ENCODE measurements at regions not wholly inside any gene's neighbourhood (a gene's known extent, or its start where the extent isn't known, plus 50 kb on each side); places are given as distances from the start of the nearest gene placed in this dataset.

DNA sequence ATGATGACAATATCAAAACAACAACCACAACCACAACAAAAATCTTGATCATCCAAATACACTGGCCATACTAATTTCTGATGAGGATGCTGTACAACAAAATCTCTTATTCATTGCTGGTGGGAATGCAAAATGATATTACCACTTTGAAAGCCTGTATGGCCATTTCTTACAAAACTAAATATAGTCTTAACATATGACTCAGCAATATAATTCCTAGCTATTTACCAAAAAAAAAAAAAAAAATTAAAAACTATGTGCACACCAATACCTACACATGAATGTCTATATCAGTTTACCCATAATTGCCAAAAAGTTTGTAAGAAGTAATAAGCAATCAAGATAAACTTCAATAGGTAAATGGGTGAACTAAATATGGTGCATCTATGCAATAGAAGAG, 1379.7 kb downstream of the CDH11 start:
- TF ChIP-seq POLR2A (IDR thresholded peaks at IDR 0.05): no peak
- TF ChIP-seq, protein P1, sequence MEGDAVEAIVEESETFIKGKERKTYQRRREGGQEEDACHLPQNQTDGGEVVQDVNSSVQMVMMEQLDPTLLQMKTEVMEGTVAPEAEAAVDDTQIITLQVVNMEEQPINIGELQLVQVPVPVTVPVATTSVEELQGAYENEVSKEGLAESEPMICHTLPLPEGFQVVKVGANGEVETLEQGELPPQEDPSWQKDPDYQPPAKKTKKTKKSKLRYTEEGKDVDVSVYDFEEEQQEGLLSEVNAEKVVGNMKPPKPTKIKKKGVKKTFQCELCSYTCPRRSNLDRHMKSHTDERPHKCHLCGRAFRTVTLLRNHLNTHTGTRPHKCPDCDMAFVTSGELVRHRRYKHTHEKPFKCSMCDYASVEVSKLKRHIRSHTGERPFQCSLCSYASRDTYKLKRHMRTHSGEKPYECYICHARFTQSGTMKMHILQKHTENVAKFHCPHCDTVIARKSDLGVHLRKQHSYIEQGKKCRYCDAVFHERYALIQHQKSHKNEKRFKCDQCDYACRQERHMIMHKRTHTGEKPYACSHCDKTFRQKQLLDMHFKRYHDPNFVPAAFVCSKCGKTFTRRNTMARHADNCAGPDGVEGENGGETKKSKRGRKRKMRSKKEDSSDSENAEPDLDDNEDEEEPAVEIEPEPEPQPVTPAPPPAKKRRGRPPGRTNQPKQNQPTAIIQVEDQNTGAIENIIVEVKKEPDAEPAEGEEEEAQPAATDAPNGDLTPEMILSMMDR (IDR thresholded peaks at IDR 0.05): no peak

Measured in transverse colon (tissue), 3 donors.